ENCODE measurements at regions not wholly inside any gene's neighbourhood (a gene's known extent, or its start where the extent isn't known, plus 50 kb on each side); places are given as distances from the start of the nearest gene placed in this dataset.

DNA sequence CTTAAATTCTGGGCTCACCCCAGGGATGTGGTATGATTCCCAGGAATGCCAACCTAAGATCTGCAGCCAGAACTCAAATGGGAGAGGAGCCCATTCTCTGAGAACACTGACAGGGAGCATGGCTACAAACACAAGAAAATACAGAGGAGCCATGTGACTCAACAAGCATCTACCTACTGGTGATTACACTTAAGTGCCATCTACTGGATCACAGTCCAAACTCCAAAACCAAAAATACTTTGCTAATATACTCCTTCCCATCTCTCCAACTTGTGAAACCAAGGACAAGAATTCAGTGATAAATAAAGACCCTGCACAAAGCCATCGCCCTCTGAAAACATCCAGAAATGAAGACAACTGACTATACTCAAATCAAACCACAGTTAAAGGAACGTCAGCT is 116.9 kb downstream of the NR4A2 start:
- TF ChIP-seq, protein P1, sequence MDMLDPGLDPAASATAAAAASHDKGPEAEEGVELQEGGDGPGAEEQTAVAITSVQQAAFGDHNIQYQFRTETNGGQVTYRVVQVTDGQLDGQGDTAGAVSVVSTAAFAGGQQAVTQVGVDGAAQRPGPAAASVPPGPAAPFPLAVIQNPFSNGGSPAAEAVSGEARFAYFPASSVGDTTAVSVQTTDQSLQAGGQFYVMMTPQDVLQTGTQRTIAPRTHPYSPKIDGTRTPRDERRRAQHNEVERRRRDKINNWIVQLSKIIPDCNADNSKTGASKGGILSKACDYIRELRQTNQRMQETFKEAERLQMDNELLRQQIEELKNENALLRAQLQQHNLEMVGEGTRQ (IDR thresholded peaks at IDR 0.05; ENCODE audit: low read depth, low read length), result no peak
- TF ChIP-seq, protein P2, sequence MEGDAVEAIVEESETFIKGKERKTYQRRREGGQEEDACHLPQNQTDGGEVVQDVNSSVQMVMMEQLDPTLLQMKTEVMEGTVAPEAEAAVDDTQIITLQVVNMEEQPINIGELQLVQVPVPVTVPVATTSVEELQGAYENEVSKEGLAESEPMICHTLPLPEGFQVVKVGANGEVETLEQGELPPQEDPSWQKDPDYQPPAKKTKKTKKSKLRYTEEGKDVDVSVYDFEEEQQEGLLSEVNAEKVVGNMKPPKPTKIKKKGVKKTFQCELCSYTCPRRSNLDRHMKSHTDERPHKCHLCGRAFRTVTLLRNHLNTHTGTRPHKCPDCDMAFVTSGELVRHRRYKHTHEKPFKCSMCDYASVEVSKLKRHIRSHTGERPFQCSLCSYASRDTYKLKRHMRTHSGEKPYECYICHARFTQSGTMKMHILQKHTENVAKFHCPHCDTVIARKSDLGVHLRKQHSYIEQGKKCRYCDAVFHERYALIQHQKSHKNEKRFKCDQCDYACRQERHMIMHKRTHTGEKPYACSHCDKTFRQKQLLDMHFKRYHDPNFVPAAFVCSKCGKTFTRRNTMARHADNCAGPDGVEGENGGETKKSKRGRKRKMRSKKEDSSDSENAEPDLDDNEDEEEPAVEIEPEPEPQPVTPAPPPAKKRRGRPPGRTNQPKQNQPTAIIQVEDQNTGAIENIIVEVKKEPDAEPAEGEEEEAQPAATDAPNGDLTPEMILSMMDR (conservative IDR thresholded peaks at IDR 0.05; ENCODE audit: low read depth, low read length), result no peak
- TF ChIP-seq, protein P3, sequence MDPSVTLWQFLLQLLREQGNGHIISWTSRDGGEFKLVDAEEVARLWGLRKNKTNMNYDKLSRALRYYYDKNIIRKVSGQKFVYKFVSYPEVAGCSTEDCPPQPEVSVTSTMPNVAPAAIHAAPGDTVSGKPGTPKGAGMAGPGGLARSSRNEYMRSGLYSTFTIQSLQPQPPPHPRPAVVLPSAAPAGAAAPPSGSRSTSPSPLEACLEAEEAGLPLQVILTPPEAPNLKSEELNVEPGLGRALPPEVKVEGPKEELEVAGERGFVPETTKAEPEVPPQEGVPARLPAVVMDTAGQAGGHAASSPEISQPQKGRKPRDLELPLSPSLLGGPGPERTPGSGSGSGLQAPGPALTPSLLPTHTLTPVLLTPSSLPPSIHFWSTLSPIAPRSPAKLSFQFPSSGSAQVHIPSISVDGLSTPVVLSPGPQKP (IDR thresholded peaks at IDR 0.05; ENCODE audit: borderline replicate concordance, low read depth, low read length), result no peak
- TF ChIP-seq SMC3 (IDR thresholded peaks at IDR 0.05; ENCODE audit: low read depth, low read length), result no peak

Measured in IMR-90 (cell line).